Superior temporal gyrus (tissue), 1 donor: ENCODE measurements at regions not wholly inside any gene's neighbourhood (a gene's known extent, or its start where the extent isn't known, plus 50 kb on each side); places are given as distances from the start of the nearest gene placed in this dataset.

Experiments
- DNase-seq: peaks from one replicate; pipeline ENCODE4 v3.0.0-alpha.2; 2016; ENCODE audit errors: extremely low spot score

GRCh38 chr3:30114918-30115317, 491.5 kb upstream of the TGFBR2 start:
- DNase-seq: no peak

- DNase-seq: no peak
Observed at GRCh38 chr3:30122359-30122758, 484.0 kb upstream of the TGFBR2 start.

GRCh38 chr3:30123224-30123623, 483.2 kb upstream of the TGFBR2 start:
- DNase-seq: no peak

- DNase-seq: no peak
Observed at GRCh38 chr3:30123755-30124154, 482.6 kb upstream of the TGFBR2 start.

GRCh38 chr3:30124435-30125370, 481.7 kb upstream of the TGFBR2 start:
- DNase-seq: no peak

- DNase-seq: no peak
Observed at GRCh38 chr3:30129765-30130164, 476.6 kb upstream of the TGFBR2 start.

DNA sequence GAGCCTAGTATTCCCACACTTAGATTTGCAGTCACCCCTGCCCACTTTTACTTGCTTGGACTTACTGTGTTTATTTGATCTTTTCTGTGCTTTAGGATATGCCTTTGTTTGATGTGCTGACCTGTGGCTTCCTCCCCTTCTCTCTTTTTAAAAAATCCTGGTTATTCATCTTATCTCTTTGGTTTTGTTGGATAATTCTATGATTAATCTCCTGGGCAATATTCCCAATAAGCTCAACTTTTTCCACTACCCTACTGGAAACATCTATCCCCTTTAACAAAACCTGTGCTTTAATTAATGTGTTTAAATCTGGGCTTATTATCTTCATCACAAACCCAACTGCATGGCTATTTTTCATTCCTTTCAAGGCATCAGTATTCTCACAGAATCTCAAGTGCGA, 476.0 kb upstream of the TGFBR2 start:
- no peak for DNase-seq

GRCh38 chr3:30131191-30131590, 475.2 kb upstream of the TGFBR2 start:
- DNase-seq: no peak

DNA sequence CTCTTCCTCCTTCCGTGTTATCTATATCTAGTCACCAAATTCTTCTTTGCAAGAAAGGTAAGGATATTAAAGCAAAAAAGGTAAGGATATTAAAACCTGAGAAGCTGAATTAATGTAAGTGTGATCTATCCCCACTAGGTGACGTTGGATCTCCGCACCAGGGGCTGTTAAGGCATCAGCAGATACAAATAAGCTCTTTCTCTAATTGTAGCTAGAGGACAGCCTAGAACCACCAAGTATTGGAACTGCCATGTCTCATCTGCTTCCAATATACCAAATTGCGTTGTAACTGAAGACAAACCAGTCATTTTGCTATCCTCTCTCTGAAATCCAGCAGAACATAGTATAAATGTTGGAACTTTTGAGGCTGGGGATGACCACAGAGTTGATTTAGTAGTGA, 471.2 kb upstream of the TGFBR2 start:
- no peak for DNase-seq

DNA sequence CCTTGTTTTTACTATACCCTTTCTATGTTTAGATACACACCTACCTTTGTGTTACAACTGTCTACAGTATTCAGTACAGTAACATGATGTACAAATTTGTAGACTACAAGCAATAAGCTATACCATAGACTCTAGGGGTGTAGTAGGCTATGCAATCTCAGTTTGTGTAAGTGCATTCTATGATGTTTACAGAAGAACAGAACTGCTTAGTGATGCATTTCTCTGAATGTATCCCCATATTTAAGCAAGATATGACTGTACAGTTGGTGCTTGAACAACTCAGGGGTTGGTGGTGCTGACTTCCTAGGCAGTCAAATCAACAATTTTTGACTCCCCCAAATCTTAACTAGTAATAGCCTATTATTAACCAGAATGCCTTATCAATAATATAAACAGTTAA, 467.1 kb upstream of the TGFBR2 start:
- no peak for DNase-seq

GRCh38 chr3:30140356-30141075, 465.9 kb upstream of the TGFBR2 start:
- no peak for DNase-seq

GRCh38 chr3:30141178-30141581, 465.2 kb upstream of the TGFBR2 start:
- no peak for DNase-seq

DNA sequence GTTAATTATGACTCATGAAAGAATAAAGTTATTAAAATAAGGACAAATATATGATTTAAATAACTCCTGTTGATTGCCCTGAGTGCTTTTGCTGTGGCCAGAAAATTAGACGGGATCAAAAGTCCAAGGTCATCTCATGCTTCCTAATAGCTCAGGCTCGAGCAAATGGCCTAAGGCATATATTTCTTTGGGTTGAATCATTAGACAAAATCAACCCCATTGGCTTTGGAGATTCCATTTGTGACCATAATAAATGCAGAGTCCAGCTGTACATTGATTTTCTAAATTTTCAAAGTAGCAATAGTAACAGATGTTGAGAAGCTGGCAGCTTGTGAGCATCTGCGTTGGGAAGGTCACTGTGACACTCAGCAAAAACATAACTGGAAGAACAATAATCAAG, 464.5 kb upstream of the TGFBR2 start:
- DNase-seq: no peak

- no peak for DNase-seq
Observed at GRCh38 chr3:30142946-30143345, 463.5 kb upstream of the TGFBR2 start.

DNA sequence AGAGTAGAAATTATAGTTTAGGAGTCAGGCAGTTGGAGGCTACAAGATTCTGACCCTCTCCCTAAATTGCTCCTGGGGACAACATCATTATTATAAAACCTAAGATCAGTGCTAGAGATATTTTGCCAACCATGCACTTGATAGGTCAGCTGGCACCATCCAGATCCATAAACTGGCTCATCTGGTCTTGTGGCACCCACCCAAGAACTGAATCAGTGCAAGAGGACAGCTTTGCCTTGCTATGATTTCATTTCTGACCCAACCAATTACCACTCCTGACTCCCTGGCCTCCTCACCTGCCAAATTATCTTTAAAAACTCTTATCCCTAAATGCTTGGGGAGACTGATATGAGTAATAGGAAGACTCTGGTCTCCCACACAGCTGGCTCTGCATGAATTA, 461.1 kb upstream of the TGFBR2 start:
- no peak for DNase-seq

GRCh38 chr3:30146978-30147377, 459.4 kb upstream of the TGFBR2 start:
- no peak for DNase-seq

GRCh38 chr3:30154853-30155252, 451.5 kb upstream of the TGFBR2 start:
- no peak for DNase-seq

DNA sequence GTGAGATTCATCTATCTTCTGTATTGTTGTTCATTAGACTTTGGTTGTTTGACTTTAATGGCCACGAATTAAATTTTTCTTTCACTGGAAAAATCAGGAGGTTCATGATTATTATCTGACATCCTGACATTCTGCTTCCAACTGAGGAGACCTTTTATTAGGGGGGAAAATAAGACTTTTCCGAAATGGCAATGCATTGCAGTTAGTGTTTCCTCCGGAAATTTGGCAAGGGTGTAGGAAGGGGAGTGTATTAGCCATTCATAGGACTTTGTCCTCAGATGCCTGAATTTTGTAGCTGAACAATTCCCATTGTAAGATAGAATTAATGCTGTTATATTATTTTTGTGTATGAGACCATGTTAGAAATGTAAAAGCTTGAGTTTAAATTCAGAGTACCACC, 450.6 kb upstream of the TGFBR2 start:
- DNase-seq: no peak

DNA sequence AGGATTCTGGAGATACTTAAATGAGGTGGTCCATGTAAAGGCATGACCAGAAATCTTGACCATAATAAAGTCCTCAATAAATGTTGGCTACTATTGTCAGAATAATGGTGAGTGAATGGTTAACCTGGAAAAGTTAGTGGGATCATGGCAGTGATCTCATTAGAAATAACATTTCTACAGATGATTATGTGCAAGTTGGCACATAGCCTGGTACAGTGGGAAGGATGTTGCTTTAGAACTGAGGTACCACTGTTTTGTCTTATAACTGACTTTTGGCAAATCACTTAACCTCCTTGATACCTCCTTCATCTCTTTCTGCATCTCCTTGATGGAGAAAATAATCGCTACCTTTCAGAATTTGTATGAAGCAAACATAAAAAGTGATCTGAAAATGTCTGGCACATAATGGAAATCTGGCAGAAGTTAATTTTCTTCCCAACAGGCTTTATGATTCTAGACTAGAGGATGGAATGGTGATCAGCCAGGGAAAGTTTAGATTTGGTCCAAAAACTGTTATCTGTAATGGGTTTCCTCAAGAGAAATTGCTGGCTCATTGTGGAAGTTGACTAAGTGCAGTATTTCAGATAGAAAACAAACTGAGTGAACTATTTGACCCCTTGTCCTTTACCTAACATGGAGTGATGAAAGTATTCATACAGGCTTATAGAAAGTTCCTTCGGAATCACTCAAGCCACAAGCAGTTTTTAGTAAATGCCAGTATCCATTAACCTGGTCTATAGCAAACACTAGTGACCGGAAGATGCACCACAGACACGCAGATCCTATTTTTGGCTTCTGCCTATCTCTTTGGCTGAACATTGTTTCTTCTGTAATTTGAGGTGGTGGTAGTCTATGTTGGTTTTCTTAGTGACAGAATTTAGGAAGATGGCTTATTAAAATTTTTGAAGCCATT, 449.6 kb upstream of the TGFBR2 start:
- DNase-seq: no peak

GRCh38 chr3:30161375-30161774, 445.0 kb upstream of the TGFBR2 start:
- DNase-seq: no peak

DNA sequence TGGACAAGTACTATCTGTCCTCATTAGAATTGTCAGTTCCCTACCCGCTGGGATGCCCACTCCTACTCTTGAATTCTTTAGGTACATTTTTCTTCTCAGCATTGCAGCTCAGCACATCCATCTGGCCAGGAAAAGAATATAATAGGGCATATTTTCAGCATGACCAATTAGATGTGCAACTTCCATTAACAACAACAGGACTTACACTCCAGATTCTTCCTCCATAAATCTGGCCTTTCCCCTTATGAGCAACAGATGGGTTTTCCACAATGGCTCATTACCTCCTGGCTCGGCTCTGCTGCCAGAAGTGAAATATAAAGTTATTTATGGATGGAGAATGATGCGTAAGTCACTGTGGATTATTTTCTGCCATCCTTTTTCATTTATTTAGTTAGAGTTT, 443.8 kb upstream of the TGFBR2 start:
- no peak for DNase-seq

DNA sequence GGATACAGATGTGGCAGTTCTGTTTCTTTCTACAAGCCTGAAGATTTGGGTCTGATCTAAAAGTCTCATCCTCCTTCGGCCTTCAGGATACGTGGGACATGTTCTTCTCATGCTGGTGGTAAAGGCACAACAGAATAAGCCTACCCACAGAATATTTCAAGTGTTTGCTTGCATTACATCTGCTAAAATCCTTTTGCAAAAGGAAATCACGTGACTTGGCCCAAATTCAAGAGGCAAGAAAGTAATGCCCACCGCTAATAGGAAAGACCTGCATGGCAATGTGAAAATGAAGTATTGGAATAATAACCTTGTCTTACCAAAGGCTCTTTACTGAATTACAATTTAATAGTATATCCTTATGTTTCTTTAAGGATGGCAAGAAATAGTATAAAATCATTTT, 439.9 kb upstream of the TGFBR2 start:
- no peak for DNase-seq
